OCI-LY3 (cell line): ENCODE measurements at regions not wholly inside any gene's neighbourhood (a gene's known extent, or its start where the extent isn't known, plus 50 kb on each side); places are given as distances from the start of the nearest gene placed in this dataset.

ENCODE experiments used
- CTCF ChIP-seq: fragments of 200-600, 300-600 bp; sonication (generic); IDR thresholded peaks from 2 replicates; pipeline ENCODE4 v1.5.1; 2014; ENCODE audit warnings: antibody characterized with exemption, low read length, low read depth
- EZH2phosphoT487 ChIP-seq: fragments of 200-600 bp; shearing (Covaris generic); IDR thresholded peaks from 2 replicates; pipeline ENCODE4 v1.6.1; 2018; ENCODE audit warnings: antibody characterized with exemption, mixed run types, low read depth

- TF ChIP-seq EZH2phosphoT487 (no peak), CTCF (no peak)
Measured at GRCh38 chr2:136665736-136666135, 99.6 kb upstream of the THSD7B start.
